Transverse colon (tissue), 4 donors: ENCODE measurements at regions not wholly inside any gene's neighbourhood (a gene's known extent, or its start where the extent isn't known, plus 50 kb on each side); places are given as distances from the start of the nearest gene placed in this dataset.

Experiments
- DNase-seq: peaks from one replicate; pipeline ENCODE4 v3.0.0-alpha.2; 2019
- H3K27ac ChIP-seq, 4 donors: fragments of 200-600 bp; sonication (generic); 2 replicates each; pipeline ENCODE4 v1.5.1; 2016 to 2018; ENCODE audit warnings: inconsistent platforms in 4 of 4
- H3K27me3 ChIP-seq: fragments of 200-600 bp; sonication (generic); 2 replicates; pipeline ENCODE4 v1.5.1; 2017; ENCODE audit warnings: inconsistent platforms
- H3K36me3 ChIP-seq, 4 donors: fragments of 200-600 bp; sonication (generic); 2 replicates each; pipeline ENCODE4 v1.5.1; 2017 to 2019; ENCODE audit warnings: inconsistent platforms in 4 of 4
- H3K4me1 ChIP-seq, 4 donors: fragments of 200-600 bp; sonication (generic); 2 replicates each; pipeline ENCODE4 v1.5.1; 2017 to 2020; ENCODE audit warnings: inconsistent platforms in 4 of 4
- H3K4me3 ChIP-seq, 4 donors: fragments of 200-600 bp; sonication (generic); 1 replicate in 1 of 4; 2 replicates in 3 of 4; pipeline versions ENCODE4 v1.5.1 to v1.6.1; 2017 to 2019; ENCODE audit warnings: inconsistent platforms in 4 of 4
- H3K9me3 ChIP-seq, 2 donors: fragments of 200-600 bp; sonication (generic); 2 replicates each; pipeline ENCODE4 v1.5.1; 2017 to 2019; ENCODE audit warnings: inconsistent platforms in 2 of 2
- EP300 ChIP-seq: sonication (generic); formaldehyde crosslinking; IDR thresholded peaks from one replicate; pipeline ENCODE4 v1.6.1; 2017; ENCODE audit warnings: antibody characterized with exemption, low read depth
- POLR2A ChIP-seq: fragments of 450-650 bp; IDR thresholded peaks from one replicate; pipeline ENCODE4 v1.6.1; 2016; ENCODE audit warnings: antibody characterized with exemption, mild to moderate bottlenecking, moderate library complexity
- POLR2AphosphoS5 ChIP-seq, 3 donors: sonication (generic); formaldehyde crosslinking; IDR thresholded peaks; one replicate each; pipeline ENCODE4 v1.6.1; 2016; ENCODE audit warnings: antibody characterized with exemption in 3 of 3
- WGBS, 2 donors: methylation state at CpG; one replicate each; pipeline ENCODE4 v1.1.5; 2018; ENCODE audit warnings: low coverage in 1 of 2; 5-methylcytosine and 5-hydroxymethylcytosine counted together
- in situ Hi-C, 4 donors: fragments of 200-750 bp; cut with MboI; loops; one replicate each; pipeline versions ENCODE4 v1.15.0 to v1.15.1; 2017; ENCODE audit warnings: low sequenced_read_pairs in 3 of 4, low pct_ligation_motif_present in 1 of 4, low pct_unique_long_range_greater_than_20kb in 1 of 4
- intact Hi-C: fragments of 100-400 bp; cut with DNase I; formaldehyde crosslinking; loops from one replicate; pipeline ENCODE4 v1.15.1; 2023; ENCODE audit warnings: low total_unique reads
- TF ChIP-seq, protein P1 (sequence below), 5 experiments: fragments of 200-600 bp in 3 of 5; fragments of 450-650 bp in 2 of 5; sonication (generic) in 3 of 5; IDR thresholded peaks; 1 replicate in 2 of 5; 2 replicates in 3 of 5; pipeline ENCODE4 v1.5.1; 2016 to 2017; ENCODE audit warnings: antibody characterized with exemption in 5 of 5, inconsistent platforms in 3 of 5, mild to moderate bottlenecking in 2 of 5, moderate library complexity in 1 of 5

- Histone ChIP-seq H3K4me3 (no peak overlapping the region), H3K36me3 (no peaks in the 10 kb centered on the region), H3K4me1 (no peaks in the 10 kb centered on the region), H3K27ac (no peak overlapping the region), H3K27me3 (no peaks in the 10 kb centered on the region), H3K9me3 (no peaks in the 10 kb centered on the region)
- in situ Hi-C loops = no loop called here
- WGBS, 2 donors = 86 to 88% methylated on average over 6 of the region's 6 CpGs
- TF ChIP-seq POLR2A = no peak
- TF ChIP-seq POLR2AphosphoS5 (IDR thresholded peaks at IDR 0.05) = no peak
- no peak for TF ChIP-seq EP300
- TF ChIP-seq, protein P1, sequence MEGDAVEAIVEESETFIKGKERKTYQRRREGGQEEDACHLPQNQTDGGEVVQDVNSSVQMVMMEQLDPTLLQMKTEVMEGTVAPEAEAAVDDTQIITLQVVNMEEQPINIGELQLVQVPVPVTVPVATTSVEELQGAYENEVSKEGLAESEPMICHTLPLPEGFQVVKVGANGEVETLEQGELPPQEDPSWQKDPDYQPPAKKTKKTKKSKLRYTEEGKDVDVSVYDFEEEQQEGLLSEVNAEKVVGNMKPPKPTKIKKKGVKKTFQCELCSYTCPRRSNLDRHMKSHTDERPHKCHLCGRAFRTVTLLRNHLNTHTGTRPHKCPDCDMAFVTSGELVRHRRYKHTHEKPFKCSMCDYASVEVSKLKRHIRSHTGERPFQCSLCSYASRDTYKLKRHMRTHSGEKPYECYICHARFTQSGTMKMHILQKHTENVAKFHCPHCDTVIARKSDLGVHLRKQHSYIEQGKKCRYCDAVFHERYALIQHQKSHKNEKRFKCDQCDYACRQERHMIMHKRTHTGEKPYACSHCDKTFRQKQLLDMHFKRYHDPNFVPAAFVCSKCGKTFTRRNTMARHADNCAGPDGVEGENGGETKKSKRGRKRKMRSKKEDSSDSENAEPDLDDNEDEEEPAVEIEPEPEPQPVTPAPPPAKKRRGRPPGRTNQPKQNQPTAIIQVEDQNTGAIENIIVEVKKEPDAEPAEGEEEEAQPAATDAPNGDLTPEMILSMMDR (IDR thresholded peaks at IDR 0.05) = no peak
- no peak for DNase-seq
- intact Hi-C loops = no loop called here
These were observed 431.5 kb downstream of the BCL11B start for GRCh38 chr14:98840511-98840910.

- intact Hi-C loops (no loop called here), in situ Hi-C loops (no loop called here)
- Histone ChIP-seq H3K27me3 (no peaks in the 10 kb centered on the region), H3K4me3 (no peak overlapping the region), H3K4me1 (no peaks in the 10 kb centered on the region), H3K9me3 (peaks cover 0 to 3% of the 10 kb centered on the region in 2 donors), H3K27ac (no peak overlapping the region), H3K36me3 (no peaks in the 10 kb centered on the region)
- TF ChIP-seq, protein P1 (IDR thresholded peaks at IDR 0.05) = no peak
- TF ChIP-seq POLR2A = no peak
- TF ChIP-seq POLR2AphosphoS5 (IDR thresholded peaks at IDR 0.05) = no peak
- TF ChIP-seq EP300 = no peak
- DNase-seq = no peak
These were observed 427.5 kb downstream of the BCL11B start for GRCh38 chr14:98844456-98844855.

DNA sequence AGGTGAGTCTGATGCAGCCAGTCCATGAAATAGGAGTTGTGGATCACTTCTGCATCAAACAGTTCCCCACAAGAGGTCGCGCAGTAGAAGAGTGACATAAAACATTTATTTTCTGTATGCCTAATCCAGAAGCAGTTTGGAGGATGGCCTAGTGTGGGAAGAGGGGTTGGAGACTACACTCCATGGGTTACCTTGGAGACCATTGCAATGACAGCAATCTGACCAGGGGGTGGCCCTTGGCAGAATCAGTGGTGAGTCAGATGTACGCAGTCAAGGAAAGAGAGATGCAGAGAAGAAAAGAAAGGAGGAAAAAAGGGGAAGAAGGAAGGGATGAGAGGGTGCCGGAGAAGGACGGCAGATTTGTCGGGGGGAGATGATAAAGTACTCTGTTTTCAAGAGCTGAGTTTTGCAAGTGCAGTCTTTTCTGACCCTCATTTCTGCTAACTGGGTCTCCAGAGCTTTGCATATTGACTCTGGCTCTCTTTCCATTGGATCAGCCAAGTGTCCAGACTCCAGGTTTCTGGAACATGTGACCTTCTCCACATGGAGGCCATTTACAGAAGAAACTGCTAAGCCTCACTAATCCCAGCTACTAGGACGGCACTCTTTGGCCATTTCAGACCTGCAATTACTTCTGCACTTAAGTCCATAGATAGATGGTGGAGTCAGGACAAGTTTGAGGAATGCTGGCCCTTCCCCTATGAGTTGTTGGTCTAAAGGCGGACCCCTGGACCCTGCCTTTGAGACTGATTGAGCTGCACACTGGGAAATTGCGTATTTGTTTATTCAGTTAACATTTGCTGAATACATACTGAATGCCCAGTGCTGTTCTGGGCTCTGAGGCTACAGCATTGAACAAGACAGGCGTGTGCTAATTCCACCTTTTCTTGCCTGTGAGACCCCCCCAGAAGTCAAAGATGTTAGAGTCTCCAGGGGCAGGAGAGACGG lies 424.2 kb downstream of the BCL11B start:
- Histone ChIP-seq H3K4me3 (no peak overlapping the region), H3K36me3 (no peaks in the 10 kb centered on the region), H3K27ac (no peak overlapping the region), H3K27me3 (no peaks in the 10 kb centered on the region), H3K9me3 (peaks cover 0 to 3% of the 10 kb centered on the region in 2 donors), H3K4me1 (no peaks in the 10 kb centered on the region)
- TF ChIP-seq POLR2A = no peak
- TF ChIP-seq, protein P1 (IDR thresholded peaks at IDR 0.05) = no peak
- TF ChIP-seq EP300 = no peak
- no peak for TF ChIP-seq POLR2AphosphoS5 (IDR thresholded peaks at IDR 0.05)
- no peak for DNase-seq
- in situ Hi-C loops = no loop called here
- WGBS, 2 donors = 73 to 84% methylated on average over 5 to 11 of the region's 11 CpGs
- intact Hi-C loops = no loop called here

DNA sequence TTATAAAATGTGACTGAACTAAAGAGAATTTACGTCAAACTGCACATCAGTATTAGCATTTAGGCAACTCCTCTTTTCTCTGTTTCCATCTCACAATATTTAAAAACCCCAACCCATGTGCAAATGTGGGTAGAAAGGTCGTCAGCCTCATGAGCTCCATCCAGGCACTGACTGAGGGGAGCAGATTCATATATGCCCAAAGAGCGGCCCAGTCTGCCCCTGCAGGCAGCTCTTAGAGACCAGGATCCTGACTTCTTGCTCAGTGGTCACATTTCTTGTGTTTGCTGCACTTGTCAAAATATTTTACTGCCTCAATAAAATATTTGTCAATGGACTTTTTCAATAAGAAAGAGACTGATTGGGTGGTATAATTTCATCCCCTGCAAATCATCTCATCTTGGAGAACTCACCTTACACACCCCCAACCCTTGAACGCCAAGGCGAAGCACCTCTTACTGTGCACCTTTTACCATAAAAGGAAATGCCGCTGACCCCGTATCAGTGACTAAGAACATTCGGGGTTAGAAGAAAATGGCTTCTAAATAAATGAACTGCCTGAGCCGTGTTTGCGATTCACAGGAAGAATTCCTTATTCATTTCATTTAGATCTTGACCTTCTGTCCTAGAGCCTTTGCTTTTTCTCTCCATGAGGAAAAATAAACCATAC lies 418.8 kb downstream of the BCL11B start:
- no peaks in the 10 kb centered on the region for H3K4me1 ChIP-seq
- H3K27me3 ChIP-seq = no peaks in the 10 kb centered on the region
- intact Hi-C loops (no loop called here), in situ Hi-C loops (no loop called here)
- 76 to 79% methylated on average over 9 to 10 of the region's 10 CpGs for WGBS, 2 donors
- no peaks in the 10 kb centered on the region for H3K36me3 ChIP-seq
- DNase-seq = no peak
- TF ChIP-seq POLR2A (no peak), POLR2AphosphoS5 (IDR thresholded peaks at IDR 0.05) (no peak), EP300 (no peak)
- TF ChIP-seq, protein P1 (IDR thresholded peaks at IDR 0.05) = no peak
- H3K4me3 ChIP-seq = no peak overlapping the region
- H3K27ac ChIP-seq = no peak overlapping the region
- H3K9me3 ChIP-seq = peaks cover 0 to 3% of the 10 kb centered on the region in 2 donors
